Iris pigment epithelial cell (primary cell): ENCODE measurements at regions not wholly inside any gene's neighbourhood (a gene's known extent, or its start where the extent isn't known, plus 50 kb on each side); places are given as distances from the start of the nearest gene placed in this dataset.
"Not testable (repeated sequence)": the region's sequence is repeated elsewhere in the genome, so short reads cannot be mapped to it uniquely, and the experiment has no call there.

Experiments
- DNase-seq: peaks from one replicate; pipeline ENCODE4 v3.0.0-alpha.2; 2011; ENCODE audit warnings: low read depth

DNA sequence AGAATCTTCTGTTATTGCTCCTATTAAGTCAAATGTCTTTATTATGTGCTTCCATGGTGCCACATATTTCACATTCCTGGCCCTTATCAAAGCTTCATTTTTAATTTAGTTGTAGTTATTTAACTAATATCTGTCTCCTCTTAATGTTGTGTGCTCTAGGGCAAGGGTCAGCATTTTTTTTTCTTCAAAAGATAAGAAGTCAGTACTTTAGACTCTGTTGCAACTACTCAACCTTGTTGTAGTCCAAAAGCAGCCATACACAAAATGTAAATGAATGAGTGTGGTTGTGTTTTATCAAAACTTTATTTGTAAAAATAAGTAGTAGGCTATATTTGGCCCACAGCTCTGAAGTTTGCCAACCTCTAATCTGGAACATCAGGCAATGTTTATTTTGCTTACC lies 394.7 kb upstream of the CBLB start:
- no peak for DNase-seq

GRCh38 chr3:106265704-106266103 lies 396.9 kb upstream of the CBLB start:
- no peak for DNase-seq

- no peak for DNase-seq
Measured at GRCh38 chr3:106268696-106269095, 399.9 kb upstream of the CBLB start.

- no peak for DNase-seq
Measured at GRCh38 chr3:106272302-106272701, 403.5 kb upstream of the CBLB start.

GRCh38 chr3:106275592-106275991 lies 406.8 kb upstream of the CBLB start:
- DNase-seq, result no peak

DNA sequence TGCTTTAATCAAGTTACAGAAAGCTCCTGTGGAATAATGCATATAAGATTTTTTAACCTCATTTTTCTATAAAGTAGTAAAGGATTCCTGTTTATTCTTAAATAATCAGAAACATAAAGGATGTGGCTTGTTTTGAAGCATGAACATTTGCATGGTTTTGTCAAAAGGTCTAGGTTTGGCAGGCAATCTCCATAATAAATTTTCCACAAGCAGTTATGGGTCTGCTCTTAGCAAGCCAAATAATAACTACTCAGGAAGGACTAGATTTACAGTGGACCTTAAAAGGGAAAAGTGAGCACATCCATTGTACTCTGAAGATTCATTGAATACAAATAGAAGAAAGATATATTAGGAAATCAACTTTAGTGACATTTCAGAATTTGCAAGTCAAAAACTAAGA lies 407.3 kb upstream of the CBLB start:
- no peak for DNase-seq

DNA sequence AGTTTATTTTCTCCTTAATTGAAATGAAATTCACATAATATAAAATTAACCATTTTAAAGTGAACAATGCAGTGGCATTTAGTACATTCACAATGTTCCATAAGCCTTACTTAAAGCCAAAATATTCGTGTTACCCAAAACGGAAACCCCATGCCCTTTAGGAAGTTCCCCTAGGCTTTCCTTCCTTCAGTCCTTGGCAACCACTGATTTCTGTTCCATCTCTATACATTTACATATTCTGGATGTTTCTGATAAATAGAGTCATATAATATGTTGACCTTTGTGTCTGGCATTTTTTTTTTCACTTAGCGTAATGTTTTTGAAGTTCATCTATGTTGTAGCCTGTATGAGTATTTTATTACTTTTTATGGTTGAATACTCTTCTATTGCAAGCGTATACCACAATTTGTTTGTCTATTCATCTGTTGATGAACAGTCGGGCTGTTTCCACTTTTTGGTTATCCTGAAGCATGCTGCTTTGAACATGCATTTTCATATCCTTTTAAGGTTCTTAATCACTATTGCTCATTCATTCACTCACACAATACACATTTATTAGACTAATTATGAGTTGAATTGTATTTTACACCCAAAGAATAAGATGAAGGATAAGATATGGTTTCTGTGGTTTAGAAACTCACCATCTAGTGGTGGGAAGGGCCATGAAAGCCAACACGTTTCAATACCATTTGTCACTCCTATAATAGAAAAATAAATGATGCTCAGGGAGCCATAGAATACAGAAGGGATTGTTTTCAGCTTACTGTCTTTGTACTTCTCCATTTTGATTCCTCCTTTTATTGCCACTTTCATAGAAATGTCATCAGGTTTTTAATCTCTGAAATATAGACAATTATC lies 408.2 kb upstream of the CBLB start:
- DNase-seq, result no peak

DNA sequence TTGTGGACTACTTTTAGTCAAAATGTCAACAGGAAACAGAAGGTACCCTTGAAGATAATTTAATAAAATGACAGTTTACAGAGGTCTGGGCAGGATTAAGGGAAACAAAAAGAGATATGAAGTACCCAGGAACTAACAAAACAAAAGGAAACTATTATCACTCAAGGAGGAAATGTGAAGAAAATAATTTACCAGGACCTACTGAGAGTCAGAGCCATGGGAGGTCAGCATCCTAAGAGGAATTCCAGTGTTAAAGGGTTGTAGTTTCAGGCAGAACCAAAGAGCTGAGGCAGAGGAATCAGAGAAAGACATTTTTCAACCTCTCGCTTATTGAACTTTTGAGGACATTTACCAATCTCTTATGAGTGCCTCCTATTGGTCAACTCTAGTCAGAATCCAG lies 408.9 kb upstream of the CBLB start:
- no peak for DNase-seq

DNA sequence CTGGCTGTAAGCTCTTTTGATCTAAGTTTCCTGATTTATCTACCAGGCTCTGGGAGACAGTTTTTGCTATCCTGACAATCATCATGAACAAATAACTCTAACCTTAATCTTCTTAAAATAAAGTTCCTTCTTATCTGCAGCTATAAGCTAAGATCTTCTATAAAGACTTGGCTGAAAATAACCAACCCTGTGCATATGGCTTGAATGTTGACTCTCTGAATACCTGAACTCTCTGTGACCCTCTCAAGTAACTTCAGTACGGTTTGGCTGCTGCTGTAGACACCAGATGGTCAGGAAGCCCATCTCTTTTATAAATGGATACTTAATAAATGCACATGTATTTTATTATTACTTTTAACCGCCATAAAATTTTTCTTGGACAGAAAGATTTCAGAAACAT lies 412.4 kb upstream of the CBLB start:
- DNase-seq, result peak; percentile 93

DNA sequence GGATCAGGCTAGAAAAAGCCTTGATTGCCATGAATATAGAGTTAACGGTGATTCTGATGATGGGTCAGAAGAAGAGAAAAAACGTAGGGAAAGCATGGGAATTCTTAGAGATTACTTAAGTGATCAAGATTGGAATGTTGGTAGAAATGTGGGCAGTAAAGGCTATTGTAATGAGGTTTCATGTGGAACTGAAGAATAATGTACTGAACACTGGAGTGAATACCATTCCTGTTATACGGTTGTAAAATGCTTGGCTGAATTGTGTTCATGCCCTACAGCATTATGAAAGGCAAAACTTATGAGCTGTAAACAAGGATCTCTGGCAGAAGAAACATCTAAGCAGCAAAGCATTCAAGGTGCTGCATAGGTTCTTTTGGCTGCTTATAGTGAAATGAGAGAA lies 414.1 kb upstream of the CBLB start:
- no peak for DNase-seq

DNA sequence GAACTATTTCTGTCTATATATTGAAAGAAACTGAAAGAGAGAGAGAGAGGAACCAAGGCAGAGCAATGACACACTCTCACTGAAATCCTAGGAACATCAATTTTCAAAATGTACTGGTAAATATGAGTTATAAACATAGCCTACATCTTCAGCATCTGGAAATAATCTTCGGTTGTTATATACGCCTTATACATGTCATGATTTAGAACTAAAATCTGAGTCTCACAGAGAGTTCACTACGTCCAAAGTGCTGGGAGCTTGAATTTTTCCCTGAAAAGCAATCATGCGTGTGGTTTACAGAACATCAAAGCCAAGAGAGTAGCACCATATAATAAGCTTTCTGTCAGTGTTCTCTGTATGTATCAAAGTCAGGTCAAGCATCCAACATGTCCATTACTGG lies 420.0 kb upstream of the CBLB start:
- no peak for DNase-seq

GRCh38 chr3:106290304-106290997 lies 421.6 kb upstream of the CBLB start:
- DNase-seq, result no peak

- no peak for DNase-seq
Measured at GRCh38 chr3:106293161-106293560, 424.3 kb upstream of the CBLB start.

DNA sequence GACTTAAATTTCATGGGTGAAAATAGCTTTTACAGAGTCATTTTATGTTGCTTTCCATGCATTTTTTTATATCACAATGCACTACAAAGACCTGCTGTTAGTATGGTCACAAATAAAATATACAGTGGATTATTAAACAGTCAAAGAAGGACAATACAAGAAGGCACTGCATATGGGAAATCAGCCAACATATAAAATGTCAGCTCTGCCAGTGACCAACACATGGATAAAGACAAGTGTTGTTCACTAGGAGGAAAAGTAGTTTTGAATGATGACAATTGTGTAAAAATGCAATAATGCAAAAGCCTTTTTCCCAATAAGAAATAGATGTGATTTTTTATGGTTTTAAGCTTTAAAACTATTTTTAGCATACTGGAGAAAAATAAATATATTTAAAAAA lies 425.3 kb upstream of the CBLB start:
- DNase-seq, result no peak

- no peak for DNase-seq
Measured at GRCh38 chr3:106296062-106296461, 427.2 kb upstream of the CBLB start.

DNA sequence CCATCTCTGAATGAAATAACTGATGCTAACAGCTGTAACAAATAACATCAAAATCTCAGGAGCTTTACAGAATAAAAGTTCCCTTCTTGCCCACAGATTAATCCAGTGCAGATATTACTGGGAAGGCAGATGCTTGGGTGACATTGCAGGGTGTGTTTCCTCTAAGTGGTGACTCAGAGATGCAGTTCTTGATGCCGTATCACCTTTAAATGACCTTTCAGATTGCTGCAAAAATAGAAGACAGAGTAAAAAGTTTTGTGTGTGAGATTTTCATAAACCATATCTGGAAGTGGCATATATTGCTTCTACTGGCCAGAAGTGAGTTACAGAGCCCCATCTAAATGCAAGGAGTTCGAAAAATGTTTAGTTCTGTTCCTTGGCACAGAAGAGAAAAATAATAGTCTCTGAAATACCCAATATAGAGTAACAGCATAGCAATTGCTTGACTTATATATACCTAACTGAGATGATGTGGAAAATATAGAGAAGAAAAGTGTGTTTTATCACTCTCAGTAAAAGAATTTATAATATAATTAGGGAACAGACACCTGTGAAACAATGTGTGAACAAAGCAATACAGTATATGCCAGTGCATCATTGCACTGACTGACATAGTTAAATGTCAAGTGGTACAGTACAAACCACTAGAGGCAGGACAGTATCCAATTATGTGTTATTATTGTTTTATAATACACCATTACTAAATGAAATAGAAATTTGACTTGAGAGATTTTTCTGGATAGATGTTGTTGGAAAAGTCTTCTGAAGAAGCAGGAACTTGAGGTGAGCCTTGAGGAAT lies 430.7 kb upstream of the CBLB start:
- DNase-seq, result peak; percentile 83

DNA sequence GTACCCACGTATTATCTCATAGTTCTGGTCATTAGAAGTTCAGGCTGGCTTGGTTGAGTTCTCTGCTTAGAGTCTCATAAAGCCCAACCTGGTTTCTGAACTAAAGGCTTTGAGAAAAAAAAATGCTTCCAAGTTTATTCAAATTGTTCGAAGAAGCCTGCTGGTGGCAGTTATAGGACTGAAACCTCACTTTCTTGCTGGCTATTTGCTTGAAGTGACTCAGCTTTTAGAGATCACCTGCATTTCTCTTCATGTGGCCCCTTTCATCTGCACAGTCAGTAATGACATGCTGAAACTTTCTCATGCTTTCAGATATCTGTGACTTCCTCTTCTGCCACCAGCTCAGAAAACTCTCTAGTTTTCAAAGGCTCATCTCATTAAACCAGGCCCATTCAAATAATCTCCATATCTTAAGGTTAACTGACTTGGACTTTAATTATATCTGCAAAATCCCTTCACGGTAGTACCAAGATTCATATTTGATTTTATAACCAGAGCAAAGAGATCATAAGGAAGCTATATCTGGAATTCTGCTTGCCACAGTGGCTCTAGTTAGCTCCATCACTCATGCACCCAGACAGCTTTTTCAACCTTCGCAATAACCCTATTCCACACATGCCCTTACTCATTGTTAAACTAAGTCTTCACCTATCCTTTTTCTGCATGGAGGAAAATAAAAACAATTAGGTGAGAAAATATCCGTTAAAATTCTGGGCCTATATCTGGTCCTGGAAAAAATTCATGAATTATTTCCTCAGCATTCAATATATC lies 433.8 kb upstream of the CBLB start:
- no peak for DNase-seq

GRCh38 chr3:106303766-106304165 lies 435.0 kb upstream of the CBLB start:
- DNase-seq, result no peak

DNA sequence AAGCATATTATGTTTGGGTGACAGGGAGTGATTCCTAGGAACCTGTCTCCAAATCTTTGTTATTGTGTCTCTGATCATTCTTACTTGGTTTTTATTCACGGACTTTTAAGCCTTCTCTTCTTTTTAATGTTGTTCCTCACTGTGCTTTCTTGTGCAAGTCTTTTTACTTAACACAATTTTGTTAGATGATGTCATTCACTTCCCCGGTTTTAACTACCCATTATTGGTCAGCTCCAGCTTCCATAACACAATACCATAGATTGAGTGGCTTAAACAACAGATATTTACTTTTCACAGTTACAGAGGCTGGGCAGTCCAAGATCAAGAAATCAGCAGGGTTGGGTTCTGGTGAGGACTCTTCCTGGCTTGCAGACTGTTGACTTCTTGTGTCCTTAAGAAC lies 436.3 kb upstream of the CBLB start:
- peak; percentile 49 for DNase-seq

DNA sequence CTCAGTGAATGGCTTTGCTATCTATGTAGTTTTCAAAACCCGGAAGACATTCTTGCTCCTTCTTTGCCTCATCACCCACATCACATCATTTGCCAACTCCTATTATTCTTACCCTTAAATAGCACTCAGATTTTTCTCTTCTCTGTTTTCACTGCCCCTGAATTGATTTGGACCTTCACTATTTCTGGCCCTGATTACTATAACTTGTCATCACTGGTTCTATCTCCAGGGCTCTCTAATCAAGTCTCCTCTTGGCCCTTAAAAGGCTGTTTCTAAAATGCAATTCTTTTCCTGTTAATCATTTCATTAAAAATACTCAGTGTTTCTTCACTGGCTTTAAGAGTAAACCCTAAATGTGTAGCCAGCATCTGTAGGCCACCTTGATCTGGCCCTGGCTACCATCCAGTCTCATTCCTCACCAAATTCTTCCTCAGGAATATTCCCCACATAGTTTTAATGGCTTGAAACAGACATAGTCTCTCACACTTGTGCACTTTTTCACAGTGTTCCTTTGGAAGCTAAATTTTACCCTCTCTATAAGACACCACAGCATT lies 437.1 kb upstream of the CBLB start:
- DNase-seq, result no peak

GRCh38 chr3:106309274-106309673 lies 440.5 kb upstream of the CBLB start:
- DNase-seq, result no peak

DNA sequence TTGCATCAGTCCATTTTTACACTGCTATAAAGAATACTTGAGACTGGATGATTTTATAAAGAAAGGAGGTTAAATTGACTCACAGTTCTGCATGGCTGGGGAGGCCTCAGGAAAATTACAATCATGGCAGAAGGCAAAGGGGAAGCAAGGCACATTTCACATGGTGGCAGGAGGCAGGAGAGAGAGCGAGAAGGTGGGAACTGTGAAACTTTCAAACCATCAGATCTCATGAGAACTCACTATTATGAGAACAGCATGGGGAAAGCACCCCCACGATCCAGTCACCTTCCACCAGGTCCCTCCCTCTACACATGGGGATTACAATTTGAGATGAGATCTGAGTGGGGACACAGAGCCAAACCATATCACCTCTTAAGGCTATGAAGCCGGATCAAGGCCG lies 441.0 kb upstream of the CBLB start:
- DNase-seq, result not testable (repeated sequence)
